Peyer's patch (tissue), 4 donors: ENCODE measurements at regions not wholly inside any gene's neighbourhood (a gene's known extent, or its start where the extent isn't known, plus 50 kb on each side); places are given as distances from the start of the nearest gene placed in this dataset.
A peak's percentile ranks its signal among the peaks of the same experiment; 100 is the strongest.

Source experiments
- DNase-seq, 3 donors: peaks; one replicate each; pipeline ENCODE4 v3.0.0-alpha.2; 2017 to 2019
- H3K27ac ChIP-seq, 4 donors: fragments of 200-600 bp; sonication (generic); one replicate each; pipeline ENCODE4 v1.5.1; 2016 to 2019
- H3K27me3 ChIP-seq, 2 donors: fragments of 200-600 bp; sonication (generic); one replicate each; pipeline ENCODE4 v1.5.1; 2019
- H3K36me3 ChIP-seq, 3 donors: fragments of 200-600 bp; sonication (generic); one replicate each; pipeline ENCODE4 v1.5.1; 2016 to 2019
- H3K4me1 ChIP-seq, 4 donors: fragments of 200-600 bp; sonication (generic); one replicate each; pipeline ENCODE4 v1.5.1; 2016 to 2019
- H3K4me3 ChIP-seq, 4 donors: fragments of 200-600 bp; sonication (generic); 1 replicate in 3 of 4; 2 replicates in 1 of 4; pipeline ENCODE4 v1.5.1; 2016 to 2019; ENCODE audit warnings: mild to moderate bottlenecking in 1 of 4
- H3K9me3 ChIP-seq, 4 donors: fragments of 200-600 bp; sonication (generic); one replicate each; pipeline ENCODE4 v1.5.1; 2016 to 2019; ENCODE audit warnings: mild to moderate bottlenecking in 1 of 4
- CTCF ChIP-seq, 6 experiments: fragments of 450-650 bp in 4 of 6; fragments of 200-600 bp in 2 of 6; sonication (generic) in 1 of 6; IDR thresholded peaks; one replicate each; pipeline ENCODE4 v1.5.1; 2017 to 2019; ENCODE audit warnings: antibody characterized with exemption in 6 of 6, mild to moderate bottlenecking in 3 of 6, moderate library complexity in 1 of 6
- POLR2A ChIP-seq, 2 donors: fragments of 450-650 bp; IDR thresholded peaks; one replicate each; pipeline ENCODE4 v1.5.1; 2017; ENCODE audit warnings: antibody characterized with exemption in 2 of 2, mild to moderate bottlenecking in 2 of 2, moderate library complexity in 2 of 2

- Histone ChIP-seq H3K4me1 (peaks cover 0 to 6% (median 0%) of the 10 kb centered on the region in 4 donors), H3K4me3 (no peak overlapping the region), H3K27ac (no peak overlapping the region), H3K9me3 (no peaks in the 10 kb centered on the region), H3K27me3 (no peaks in the 10 kb centered on the region), H3K36me3 (no peaks in the 10 kb centered on the region)
- no peak for DNase-seq
- TF ChIP-seq CTCF (IDR thresholded peaks at IDR 0.05) (no peak), POLR2A (IDR thresholded peaks at IDR 0.05) (no peak)
Observed at GRCh38 chr11:129694966-129695365, 120.7 kb upstream of the TMEM45B start.

- peak; percentile 44 to 87 (median 87) for DNase-seq
- Histone ChIP-seq H3K4me3 (peak overlapping the region; percentile 4 to 47 (median 38)), H3K27ac (peak overlapping the region in 2 of 4 donors; percentile 3 to 20), H3K4me1 (peaks cover 0 to 6% (median 0%) of the 10 kb centered on the region in 4 donors), H3K9me3 (no peaks in the 10 kb centered on the region), H3K36me3 (no peaks in the 10 kb centered on the region), H3K27me3 (no peaks in the 10 kb centered on the region)
- TF ChIP-seq POLR2A (IDR thresholded peaks at IDR 0.05) (no peak), CTCF (IDR thresholded peaks at IDR 0.05) (peak in 4 of 6 experiments; percentile 49 to 87 (median 84))
Observed at GRCh38 chr11:129695571-129696308, 119.9 kb upstream of the TMEM45B start.

- Histone ChIP-seq H3K27ac (peak overlapping the region in 1 of 4 donors; percentile 3), H3K4me1 (peaks cover 0 to 6% (median 0%) of the 10 kb centered on the region in 4 donors), H3K4me3 (no peak overlapping the region), H3K27me3 (no peaks in the 10 kb centered on the region), H3K9me3 (no peaks in the 10 kb centered on the region), H3K36me3 (no peaks in the 10 kb centered on the region)
- no peak for DNase-seq
- TF ChIP-seq CTCF (IDR thresholded peaks at IDR 0.05) (no peak), POLR2A (IDR thresholded peaks at IDR 0.05) (no peak)
Observed at GRCh38 chr11:129696309-129696989, 119.2 kb upstream of the TMEM45B start.

GRCh38 chr11:129698212-129698611 lies 117.4 kb upstream of the TMEM45B start:
- TF ChIP-seq CTCF (IDR thresholded peaks at IDR 0.05) (no peak), POLR2A (IDR thresholded peaks at IDR 0.05) (no peak)
- Histone ChIP-seq H3K27me3 (no peaks in the 10 kb centered on the region), H3K27ac (no peak overlapping the region), H3K4me1 (peaks cover 0 to 6% (median 0%) of the 10 kb centered on the region in 4 donors), H3K4me3 (no peak overlapping the region), H3K36me3 (no peaks in the 10 kb centered on the region), H3K9me3 (no peaks in the 10 kb centered on the region)
- no peak for DNase-seq

- no peaks in the 10 kb centered on the region for H3K27me3 ChIP-seq
- peaks cover 0 to 6% (median 0%) of the 10 kb centered on the region in 4 donors for H3K4me1 ChIP-seq
- TF ChIP-seq CTCF (IDR thresholded peaks at IDR 0.05), result no peak
- TF ChIP-seq POLR2A (IDR thresholded peaks at IDR 0.05), result no peak
- H3K36me3 ChIP-seq, result no peaks in the 10 kb centered on the region
- no peak overlapping the region for H3K27ac ChIP-seq
- no peak overlapping the region for H3K4me3 ChIP-seq
- DNase-seq, result no peak
- H3K9me3 ChIP-seq, result no peaks in the 10 kb centered on the region
Observed at GRCh38 chr11:129699711-129700304, 115.8 kb upstream of the TMEM45B start.
